ENCODE measurements at regions not wholly inside any gene's neighbourhood (a gene's known extent, or its start where the extent isn't known, plus 50 kb on each side); places are given as distances from the start of the nearest gene placed in this dataset.

GRCh38 chr5:3343211-3343610, 252.4 kb upstream of the IRX1 start:
- no peak for TF ChIP-seq CTCF (IDR thresholded peaks at IDR 0.05)
- no peak for TF ChIP-seq POLR2A (IDR thresholded peaks at IDR 0.05)
